Cardiac fibroblast (primary cell): ENCODE measurements at regions not wholly inside any gene's neighbourhood (a gene's known extent, or its start where the extent isn't known, plus 50 kb on each side); places are given as distances from the start of the nearest gene placed in this dataset.

Source experiments
- DNase-seq, 2 donors: peaks; one replicate each; pipeline versions ENCODE4 v3.0.0 to v3.0.0-alpha.2; 2010; ENCODE audit warnings: low read depth in 2 of 2
- H3K4me3 ChIP-seq, 2 donors: replicated peaks in 1 of 2; 1 replicate in 1 of 2; 2 replicates in 1 of 2; pipeline ENCODE4 v1.5.1; 2011; ENCODE audit warnings: low read depth in 2 of 2, low read length in 2 of 2, mild to moderate bottlenecking in 2 of 2, moderate library complexity in 1 of 2
- TF ChIP-seq, protein P1 (sequence below): IDR thresholded peaks from one replicate; pipeline ENCODE4 v1.5.1; 2011; ENCODE audit warnings: low read depth, mild to moderate bottlenecking, low read length, inconsistent platforms

DNA sequence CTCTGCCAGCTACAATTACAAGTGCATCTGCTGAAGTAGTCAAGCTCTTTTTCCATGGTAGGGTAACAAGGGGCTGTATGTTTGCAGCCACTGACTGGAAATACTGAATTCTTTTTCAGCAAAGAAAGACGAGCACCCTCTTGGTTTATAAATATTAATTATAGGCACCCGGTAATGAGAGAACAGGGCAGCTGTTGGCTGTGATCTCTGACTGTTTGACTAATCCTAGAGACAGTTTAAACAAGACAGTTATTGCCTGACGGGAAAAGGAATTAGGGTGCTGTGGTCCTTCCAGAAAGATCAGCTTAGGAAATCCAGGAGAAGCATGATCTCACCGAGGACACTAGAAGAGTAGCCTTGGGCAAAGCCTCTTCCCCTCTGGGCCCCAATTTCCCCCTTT is 183.7 kb upstream of the ZC3H12A start:
- DNase-seq: no peak
- H3K4me3 ChIP-seq: no peak overlapping the region
- TF ChIP-seq, protein P1, sequence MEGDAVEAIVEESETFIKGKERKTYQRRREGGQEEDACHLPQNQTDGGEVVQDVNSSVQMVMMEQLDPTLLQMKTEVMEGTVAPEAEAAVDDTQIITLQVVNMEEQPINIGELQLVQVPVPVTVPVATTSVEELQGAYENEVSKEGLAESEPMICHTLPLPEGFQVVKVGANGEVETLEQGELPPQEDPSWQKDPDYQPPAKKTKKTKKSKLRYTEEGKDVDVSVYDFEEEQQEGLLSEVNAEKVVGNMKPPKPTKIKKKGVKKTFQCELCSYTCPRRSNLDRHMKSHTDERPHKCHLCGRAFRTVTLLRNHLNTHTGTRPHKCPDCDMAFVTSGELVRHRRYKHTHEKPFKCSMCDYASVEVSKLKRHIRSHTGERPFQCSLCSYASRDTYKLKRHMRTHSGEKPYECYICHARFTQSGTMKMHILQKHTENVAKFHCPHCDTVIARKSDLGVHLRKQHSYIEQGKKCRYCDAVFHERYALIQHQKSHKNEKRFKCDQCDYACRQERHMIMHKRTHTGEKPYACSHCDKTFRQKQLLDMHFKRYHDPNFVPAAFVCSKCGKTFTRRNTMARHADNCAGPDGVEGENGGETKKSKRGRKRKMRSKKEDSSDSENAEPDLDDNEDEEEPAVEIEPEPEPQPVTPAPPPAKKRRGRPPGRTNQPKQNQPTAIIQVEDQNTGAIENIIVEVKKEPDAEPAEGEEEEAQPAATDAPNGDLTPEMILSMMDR: no peak

DNA sequence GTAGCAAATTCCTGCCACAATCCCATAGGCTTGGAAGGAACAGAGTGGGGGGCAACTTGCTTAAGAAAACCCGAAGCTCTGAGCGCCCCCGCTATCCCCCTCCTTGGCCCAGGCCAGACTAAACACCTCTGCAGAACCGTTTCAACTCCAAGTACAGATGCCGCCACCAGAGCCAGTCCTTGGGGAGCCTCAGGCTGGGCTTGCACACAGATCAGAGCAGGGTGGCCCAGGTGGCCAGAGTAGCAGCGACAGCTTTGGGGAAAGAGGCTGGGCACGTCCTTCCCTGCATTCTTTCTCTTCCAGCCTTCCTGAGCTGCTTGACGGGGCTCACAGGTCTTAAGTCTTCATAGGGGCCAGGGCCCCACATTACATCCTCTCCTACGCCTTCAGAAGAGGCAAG is 181.6 kb upstream of the ZC3H12A start:
- H3K4me3 ChIP-seq: no peak overlapping the region
- TF ChIP-seq, protein P1: no peak
- DNase-seq: no peak

DNA sequence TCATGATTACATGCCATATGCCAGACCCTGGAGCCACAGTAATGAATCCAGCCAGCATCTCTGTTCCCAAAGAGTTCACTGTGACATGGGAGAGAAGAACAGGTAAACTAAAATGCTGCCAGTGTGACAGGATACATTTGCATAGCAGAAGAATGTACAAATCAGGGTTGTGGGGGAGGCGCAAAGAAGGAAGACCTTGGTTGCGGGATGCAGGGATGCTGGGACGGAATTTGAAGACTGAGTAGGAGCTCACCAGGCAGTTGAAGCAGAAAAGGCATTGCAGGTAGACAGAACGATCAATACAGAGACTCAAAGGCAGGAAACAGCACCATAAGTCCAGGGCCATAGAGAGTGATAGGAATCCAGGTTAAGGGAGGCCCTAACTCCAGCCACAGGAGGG is 180.3 kb upstream of the ZC3H12A start:
- DNase-seq: no peak
- no peak overlapping the region for H3K4me3 ChIP-seq
- TF ChIP-seq, protein P1: no peak

DNA sequence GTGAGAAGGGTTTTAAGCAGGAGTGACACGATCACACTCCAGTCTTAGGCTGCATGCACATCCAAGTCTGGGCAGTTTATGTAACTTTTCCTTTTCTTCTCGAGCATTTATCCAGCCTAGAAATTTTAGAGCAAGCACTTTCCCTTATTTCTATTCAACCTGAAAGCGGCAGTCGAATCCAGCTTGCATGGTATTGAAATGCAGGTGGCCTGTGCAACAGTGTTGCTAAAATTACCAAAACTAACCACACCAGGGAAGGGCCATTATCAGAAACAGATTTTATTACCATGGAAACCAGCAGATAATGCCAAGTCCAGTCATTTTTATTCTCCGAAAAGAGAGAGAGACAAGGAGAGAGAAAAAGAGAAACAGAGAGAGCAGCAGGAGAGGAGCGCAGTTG is 179.9 kb upstream of the ZC3H12A start:
- TF ChIP-seq, protein P1: no peak
- no peak overlapping the region for H3K4me3 ChIP-seq
- DNase-seq: no peak

DNA sequence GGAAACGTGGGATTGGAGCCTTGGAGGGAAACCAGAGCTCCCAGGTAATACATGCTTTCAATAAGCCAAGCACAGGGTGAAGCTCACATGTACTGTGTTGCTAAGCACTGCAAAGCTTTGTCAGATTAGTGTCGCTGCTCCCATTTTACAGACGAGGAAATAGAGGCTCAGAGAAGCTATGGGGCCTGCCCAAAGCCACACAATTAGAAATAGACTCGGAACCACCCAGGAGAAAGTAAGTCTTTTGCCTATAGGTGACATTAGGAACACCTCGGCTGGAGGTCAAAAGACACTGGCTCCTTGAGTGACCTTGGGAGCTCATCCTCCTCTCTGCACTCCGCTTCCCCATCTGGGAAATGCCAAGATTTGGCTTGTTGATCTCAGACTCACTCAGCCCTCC is 175.6 kb upstream of the ZC3H12A start:
- TF ChIP-seq, protein P1: no peak
- no peak overlapping the region for H3K4me3 ChIP-seq
- no peak for DNase-seq

DNA sequence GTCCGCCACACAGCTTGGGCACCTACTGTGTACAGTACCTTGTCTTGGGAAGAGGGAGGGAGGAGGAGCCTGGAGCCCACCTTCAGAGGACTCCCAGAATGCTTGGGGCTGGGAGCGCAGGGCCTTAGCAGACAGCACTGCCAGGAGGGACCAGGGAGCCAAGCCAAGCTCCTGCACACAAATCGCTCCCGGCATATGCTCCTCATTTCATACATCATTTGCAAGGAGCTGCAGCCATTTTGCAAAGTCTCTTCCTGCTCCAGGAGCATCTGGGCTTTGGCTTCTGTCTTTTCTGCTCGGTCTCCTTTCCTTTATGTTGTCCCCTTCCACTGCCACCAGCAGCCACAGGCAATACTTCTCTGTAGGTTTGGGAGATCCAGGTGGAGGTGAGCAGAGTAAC is 175.2 kb upstream of the ZC3H12A start:
- DNase-seq: no peak
- TF ChIP-seq, protein P1: no peak
- H3K4me3 ChIP-seq: no peak overlapping the region

DNA sequence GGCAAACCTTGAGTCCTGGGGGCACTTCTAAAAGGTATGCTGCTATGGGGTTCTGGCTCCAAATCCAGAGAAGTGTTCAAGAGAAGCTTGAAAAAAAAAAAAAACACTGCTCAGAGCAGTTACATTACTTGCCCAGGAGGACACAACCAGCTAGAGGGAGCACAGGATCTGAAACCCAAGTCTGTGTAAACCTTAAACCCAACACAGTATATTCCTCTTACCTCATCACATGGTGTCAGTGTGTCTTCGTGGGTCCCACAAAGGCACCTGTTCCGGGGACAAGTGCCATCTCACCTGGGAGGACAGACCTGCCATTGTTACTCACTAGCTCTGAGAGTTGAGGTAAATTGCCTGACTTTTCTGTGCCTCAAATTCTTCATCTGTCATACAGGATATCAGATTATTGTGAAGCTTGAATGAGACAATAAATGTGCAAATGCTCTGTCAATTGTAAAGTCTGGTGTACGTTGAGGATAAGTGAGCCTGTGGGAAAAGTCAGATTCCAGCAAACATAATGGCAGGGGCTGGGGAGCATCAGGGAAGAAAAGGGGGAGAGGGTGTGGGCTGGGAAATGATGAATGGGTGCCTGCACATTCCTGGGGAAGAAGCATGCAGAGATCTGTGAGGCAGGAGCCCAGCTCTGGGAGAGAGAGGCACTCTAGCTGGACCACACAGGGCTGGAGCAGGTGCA is 170.4 kb upstream of the ZC3H12A start:
- no peak for DNase-seq
- TF ChIP-seq, protein P1: no peak

More for the DNA sequence above, 170.4 kb upstream of the ZC3H12A start:
- H3K4me3 ChIP-seq: no peak overlapping the region
